ENCODE measurements at regions not wholly inside any gene's neighbourhood (a gene's known extent, or its start where the extent isn't known, plus 50 kb on each side); places are given as distances from the start of the nearest gene placed in this dataset.

DNA sequence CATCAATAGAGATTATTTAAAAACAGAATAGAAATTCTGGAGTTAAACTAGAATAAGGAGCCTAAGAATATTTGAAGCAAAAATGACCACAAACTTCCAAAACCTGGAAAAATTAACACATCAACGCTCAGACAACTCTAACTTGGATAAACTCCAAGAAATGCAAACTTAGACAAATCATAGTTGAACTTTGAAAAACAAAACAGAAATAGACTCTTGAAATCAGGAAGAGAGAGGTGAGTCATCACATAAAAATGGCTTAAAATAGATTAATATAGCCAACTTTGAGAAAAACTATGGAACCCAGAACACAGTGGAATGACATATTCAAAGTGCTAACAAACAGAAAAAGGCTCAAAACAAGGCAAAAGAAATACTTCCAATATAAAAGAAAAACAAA lies 974.2 kb downstream of the JRKL start:
- H3K36me3 Mint-ChIP-seq: no peaks in the 10 kb centered on the region
- H3K9me3 Mint-ChIP-seq: peaks cover 0 to 35% (median 13%) of the 10 kb centered on the region in 7 donors
- H3K4me3 ChIP-seq (ENCODE audit: low read depth, low read length): no peak overlapping the region
- H3K27ac Mint-ChIP-seq: no peak overlapping the region
- no peaks in the 10 kb centered on the region for H3K27me3 ChIP-seq (ENCODE audit: control insufficient read depth, insufficient read depth, low read length)
- no peaks in the 10 kb centered on the region for H3K4me1 ChIP-seq (ENCODE audit: control insufficient read depth, insufficient read depth, low read length, poor library complexity, severe bottlenecking)
- no peak overlapping the region for H3K27ac ChIP-seq (ENCODE audit: insufficient read depth, low read length, poor library complexity, severe bottlenecking)
- no peaks in the 10 kb centered on the region for H3K27me3 Mint-ChIP-seq
- H3K36me3 ChIP-seq (ENCODE audit: control insufficient read depth, insufficient read depth, low read length): no peaks in the 10 kb centered on the region
- H3K4me1 Mint-ChIP-seq: no peaks in the 10 kb centered on the region
- DNase-seq (no peak), ATAC-seq (ENCODE audit: low read depth in 2 of 2) (no peak)
- H3K9me3 ChIP-seq (ENCODE audit: control insufficient read depth in 2 of 2, low read length in 2 of 2): peaks cover 2 to 5% of the 10 kb centered on the region in 2 experiments
- no peak overlapping the region for H3K4me3 Mint-ChIP-seq

DNA sequence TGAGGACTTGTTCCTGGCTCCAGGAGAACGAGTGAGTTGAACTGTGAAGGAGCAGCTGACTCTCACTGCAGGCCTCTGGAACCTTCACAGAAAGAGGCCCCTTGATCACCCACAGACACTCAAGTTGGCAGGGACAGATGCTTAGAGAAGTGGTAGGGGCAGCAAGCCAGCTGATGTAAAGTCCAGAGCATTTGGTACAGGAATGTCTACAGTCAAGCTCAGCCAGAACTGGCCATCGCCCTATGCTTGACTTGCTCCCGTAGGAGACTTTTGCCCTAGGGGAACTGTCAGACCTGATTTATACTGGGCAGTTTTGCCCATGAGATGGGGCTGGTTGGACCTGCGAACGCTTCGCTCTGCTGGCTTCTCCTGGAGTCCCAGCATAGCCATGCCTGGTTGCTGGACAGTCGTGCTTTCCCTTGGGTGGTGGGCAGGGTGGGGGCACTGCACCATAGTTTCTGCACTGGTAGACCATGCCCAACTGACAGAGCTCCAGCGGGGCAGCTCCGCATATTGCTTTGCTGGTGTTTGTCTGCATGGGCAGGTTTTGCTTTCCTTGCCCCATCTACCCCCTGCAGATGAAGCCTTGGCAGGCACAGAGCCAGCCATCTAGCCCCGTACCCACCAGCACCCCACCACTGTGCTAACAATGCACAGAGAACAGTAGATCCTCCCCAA lies 977.7 kb downstream of the JRKL start:
- DNase-seq: no peak
- peaks cover 0 to 43% (median 15%) of the 10 kb centered on the region in 7 donors for H3K9me3 Mint-ChIP-seq
- H3K36me3 Mint-ChIP-seq: no peaks in the 10 kb centered on the region
- no peak overlapping the region for H3K4me3 Mint-ChIP-seq
- Histone ChIP-seq H3K36me3 (ENCODE audit: control insufficient read depth, insufficient read depth, low read length) (no peaks in the 10 kb centered on the region), H3K9me3 (ENCODE audit: control insufficient read depth in 2 of 2, low read length in 2 of 2) (peaks cover 2 to 5% of the 10 kb centered on the region in 2 experiments), H3K4me1 (ENCODE audit: control insufficient read depth, insufficient read depth, low read length, poor library complexity, severe bottlenecking) (no peaks in the 10 kb centered on the region), H3K27ac (ENCODE audit: insufficient read depth, low read length, poor library complexity, severe bottlenecking) (no peak overlapping the region), H3K27me3 (ENCODE audit: control insufficient read depth, insufficient read depth, low read length) (no peaks in the 10 kb centered on the region), H3K4me3 (ENCODE audit: low read depth, low read length) (no peak overlapping the region)
- ATAC-seq (ENCODE audit: low read depth in 2 of 2): no peak
- no peaks in the 10 kb centered on the region for H3K4me1 Mint-ChIP-seq
- H3K27me3 Mint-ChIP-seq: no peaks in the 10 kb centered on the region
- H3K27ac Mint-ChIP-seq: peak overlapping the region in 1 of 3 donors; percentile 59

DNA sequence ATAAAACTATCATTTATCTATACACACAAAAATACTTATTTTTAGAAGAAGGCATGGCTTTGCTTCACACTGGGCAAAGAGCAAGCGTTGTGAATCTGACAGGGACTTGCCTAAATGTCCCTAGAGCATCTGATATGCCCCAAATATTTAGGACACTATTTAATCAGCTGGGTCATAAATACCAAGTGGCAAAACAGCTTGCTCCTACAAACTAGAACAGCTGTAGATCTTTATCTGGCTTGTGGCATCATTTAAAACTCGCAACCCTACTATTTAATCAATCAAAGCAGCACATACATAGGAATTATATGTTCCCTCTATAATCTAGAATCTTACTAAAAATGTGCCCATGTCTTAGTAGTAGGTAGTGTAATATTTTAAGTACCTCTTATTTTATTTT lies 999.5 kb downstream of the JRKL start:
- no peak for DNase-seq

DNA sequence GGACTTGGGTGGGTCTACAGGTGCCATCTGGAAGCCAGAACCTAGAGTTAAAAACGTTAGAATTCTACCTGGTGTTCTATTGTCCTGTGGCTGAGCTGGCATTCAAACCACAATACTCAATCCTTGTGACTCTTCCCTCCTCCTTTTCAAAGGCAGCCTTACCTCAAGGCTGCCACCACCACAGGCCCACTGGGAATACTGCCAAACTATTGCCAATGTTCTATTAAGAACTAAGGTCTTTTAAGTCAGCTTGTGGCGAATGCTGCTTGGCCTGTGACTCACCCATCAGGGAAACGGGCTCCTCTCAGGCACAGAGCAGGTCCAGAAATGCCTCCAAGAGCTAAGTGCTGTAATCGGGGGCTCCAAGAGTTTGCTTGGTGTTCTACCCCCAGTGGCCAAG lies 1008.4 kb downstream of the JRKL start:
- H3K4me3 Mint-ChIP-seq: no peak overlapping the region
- no peaks in the 10 kb centered on the region for H3K27me3 ChIP-seq (ENCODE audit: control insufficient read depth, insufficient read depth, low read length)
- no peak overlapping the region for H3K27ac ChIP-seq (ENCODE audit: insufficient read depth, low read length, poor library complexity, severe bottlenecking)
- no peak overlapping the region for H3K27ac Mint-ChIP-seq
- no peaks in the 10 kb centered on the region for H3K4me1 ChIP-seq (ENCODE audit: control insufficient read depth, insufficient read depth, low read length, poor library complexity, severe bottlenecking)
- H3K9me3 ChIP-seq (ENCODE audit: control insufficient read depth in 2 of 2, low read length in 2 of 2): no peaks in the 10 kb centered on the region
- no peaks in the 10 kb centered on the region for H3K36me3 ChIP-seq (ENCODE audit: control insufficient read depth, insufficient read depth, low read length)
- H3K27me3 Mint-ChIP-seq: no peaks in the 10 kb centered on the region
- no peak for ATAC-seq (ENCODE audit: low read depth in 2 of 2)
- H3K36me3 Mint-ChIP-seq: no peaks in the 10 kb centered on the region
- DNase-seq: no peak
- H3K4me1 Mint-ChIP-seq: no peaks in the 10 kb centered on the region
- H3K4me3 ChIP-seq (ENCODE audit: low read depth, low read length): no peak overlapping the region
- peaks cover 0 to 21% (median 5%) of the 10 kb centered on the region in 7 donors for H3K9me3 Mint-ChIP-seq

More for the DNA sequence above, 999.5 kb downstream of the JRKL start:
- Histone ChIP-seq H3K9me3 (ENCODE audit: control insufficient read depth in 2 of 2, low read length in 2 of 2) (no peaks in the 10 kb centered on the region), H3K4me1 (ENCODE audit: control insufficient read depth, insufficient read depth, low read length, poor library complexity, severe bottlenecking) (no peaks in the 10 kb centered on the region), H3K4me3 (ENCODE audit: low read depth, low read length) (no peak overlapping the region), H3K27me3 (ENCODE audit: control insufficient read depth, insufficient read depth, low read length) (no peaks in the 10 kb centered on the region), H3K27ac (ENCODE audit: insufficient read depth, low read length, poor library complexity, severe bottlenecking) (no peak overlapping the region), H3K36me3 (ENCODE audit: control insufficient read depth, insufficient read depth, low read length) (no peaks in the 10 kb centered on the region)
- Mint-ChIP-seq H3K27ac (no peak overlapping the region), H3K4me3 (no peak overlapping the region), H3K9me3 (peaks cover 0 to 25% (median 3%) of the 10 kb centered on the region in 7 donors), H3K36me3 (no peaks in the 10 kb centered on the region), H3K4me1 (no peaks in the 10 kb centered on the region), H3K27me3 (no peaks in the 10 kb centered on the region)
- ATAC-seq (ENCODE audit: low read depth in 2 of 2): no peak

DNA sequence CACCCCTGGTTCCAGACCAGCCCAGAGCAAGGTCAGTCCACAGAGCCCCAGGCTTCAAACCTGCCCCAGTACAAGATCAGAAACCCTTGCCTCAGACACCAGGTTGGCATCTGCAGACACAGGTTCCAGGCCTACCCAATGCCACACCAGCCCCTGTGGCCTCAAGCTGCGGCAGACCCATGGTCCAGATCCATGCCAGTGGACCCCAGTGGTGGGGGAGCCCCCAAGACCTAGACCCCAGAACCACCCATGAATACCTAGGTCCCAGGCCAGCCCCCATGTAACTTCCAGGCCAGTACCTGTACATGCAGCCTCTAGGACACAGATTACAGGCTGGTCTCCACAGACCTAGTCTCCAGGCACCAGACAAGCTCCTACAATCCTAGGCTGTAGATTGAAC lies 1019.3 kb downstream of the JRKL start:
- H3K4me3 ChIP-seq (ENCODE audit: low read depth, low read length): no peak overlapping the region
- H3K27me3 Mint-ChIP-seq: no peaks in the 10 kb centered on the region
- H3K27ac Mint-ChIP-seq: no peak overlapping the region
- no peak overlapping the region for H3K4me3 Mint-ChIP-seq
- no peaks in the 10 kb centered on the region for H3K36me3 Mint-ChIP-seq
- DNase-seq (no peak), ATAC-seq (ENCODE audit: low read depth in 2 of 2) (no peak)
- no peaks in the 10 kb centered on the region for H3K27me3 ChIP-seq (ENCODE audit: control insufficient read depth, insufficient read depth, low read length)
- H3K9me3 ChIP-seq (ENCODE audit: control insufficient read depth in 2 of 2, low read length in 2 of 2): peaks cover 5 to 20% of the 10 kb centered on the region in 2 experiments
- no peak overlapping the region for H3K27ac ChIP-seq (ENCODE audit: insufficient read depth, low read length, poor library complexity, severe bottlenecking)
- H3K36me3 ChIP-seq (ENCODE audit: control insufficient read depth, insufficient read depth, low read length): no peaks in the 10 kb centered on the region
- no peaks in the 10 kb centered on the region for H3K4me1 ChIP-seq (ENCODE audit: control insufficient read depth, insufficient read depth, low read length, poor library complexity, severe bottlenecking)
- no peaks in the 10 kb centered on the region for H3K4me1 Mint-ChIP-seq
- H3K9me3 Mint-ChIP-seq: peaks cover 2 to 31% (median 9%) of the 10 kb centered on the region in 7 donors

DNA sequence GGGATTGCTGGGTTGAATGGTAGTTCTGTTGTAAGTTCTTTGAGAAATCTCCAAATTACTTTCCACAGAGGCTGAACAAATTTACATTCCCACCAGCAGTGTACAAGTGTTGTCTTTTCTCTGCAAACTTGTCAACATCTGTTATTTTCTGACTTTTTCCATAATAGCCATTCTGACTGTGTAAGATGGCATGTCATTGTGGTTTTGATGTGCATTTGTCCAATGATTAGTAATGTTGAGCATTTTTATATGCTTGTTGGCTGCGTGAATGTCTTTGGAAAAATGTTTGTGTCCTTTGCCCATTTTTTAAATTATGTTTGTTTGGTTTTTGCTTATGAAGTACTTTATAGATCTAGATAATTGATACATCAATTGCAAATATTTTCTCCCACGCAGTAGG lies 1025.0 kb downstream of the JRKL start:
- no peak overlapping the region for H3K27ac Mint-ChIP-seq
- DNase-seq (no peak), ATAC-seq (ENCODE audit: low read depth in 2 of 2) (no peak)
- H3K4me3 ChIP-seq (ENCODE audit: low read depth, low read length): no peak overlapping the region
- no peaks in the 10 kb centered on the region for H3K36me3 ChIP-seq (ENCODE audit: control insufficient read depth, insufficient read depth, low read length)
- H3K27me3 ChIP-seq (ENCODE audit: control insufficient read depth, insufficient read depth, low read length): no peaks in the 10 kb centered on the region
- no peak overlapping the region for H3K27ac ChIP-seq (ENCODE audit: insufficient read depth, low read length, poor library complexity, severe bottlenecking)
- no peaks in the 10 kb centered on the region for H3K27me3 Mint-ChIP-seq
- peaks cover 0 to 26% (median 8%) of the 10 kb centered on the region in 7 donors for H3K9me3 Mint-ChIP-seq
- H3K9me3 ChIP-seq (ENCODE audit: control insufficient read depth in 2 of 2, low read length in 2 of 2): peaks cover 0 to 8% of the 10 kb centered on the region in 2 experiments
- no peaks in the 10 kb centered on the region for H3K4me1 ChIP-seq (ENCODE audit: control insufficient read depth, insufficient read depth, low read length, poor library complexity, severe bottlenecking)
- no peaks in the 10 kb centered on the region for H3K4me1 Mint-ChIP-seq
- H3K4me3 Mint-ChIP-seq: no peak overlapping the region
- H3K36me3 Mint-ChIP-seq: no peaks in the 10 kb centered on the region

DNA sequence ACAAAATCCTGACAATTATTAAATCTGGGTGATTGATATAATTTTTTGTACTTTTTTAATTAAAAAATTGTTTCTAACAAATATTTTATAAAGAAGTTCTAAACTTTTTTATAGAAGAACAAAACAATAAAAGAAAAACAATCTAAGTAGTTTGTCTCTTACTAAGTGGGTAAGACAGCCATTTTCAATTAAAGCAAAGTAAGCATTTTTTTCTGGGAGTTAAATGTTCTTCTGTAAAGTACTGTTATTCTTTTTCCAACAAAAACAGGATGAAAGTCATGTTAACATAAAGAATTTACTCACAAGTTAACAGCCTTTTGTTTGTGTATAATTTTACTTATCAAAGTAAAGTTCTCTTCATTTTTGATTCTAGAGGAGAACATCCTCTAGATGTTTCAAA lies 1029.9 kb downstream of the JRKL start:
- Histone ChIP-seq H3K4me1 (ENCODE audit: control insufficient read depth, insufficient read depth, low read length, poor library complexity, severe bottlenecking) (no peaks in the 10 kb centered on the region), H3K9me3 (ENCODE audit: control insufficient read depth in 2 of 2, low read length in 2 of 2) (no peaks in the 10 kb centered on the region), H3K27ac (ENCODE audit: insufficient read depth, low read length, poor library complexity, severe bottlenecking) (no peak overlapping the region), H3K4me3 (ENCODE audit: low read depth, low read length) (no peak overlapping the region), H3K36me3 (ENCODE audit: control insufficient read depth, insufficient read depth, low read length) (no peaks in the 10 kb centered on the region), H3K27me3 (ENCODE audit: control insufficient read depth, insufficient read depth, low read length) (no peaks in the 10 kb centered on the region)
- no peak for ATAC-seq (ENCODE audit: low read depth in 2 of 2)
- no peaks in the 10 kb centered on the region for H3K27me3 Mint-ChIP-seq
- no peaks in the 10 kb centered on the region for H3K4me1 Mint-ChIP-seq
- no peaks in the 10 kb centered on the region for H3K36me3 Mint-ChIP-seq
- H3K4me3 Mint-ChIP-seq: no peak overlapping the region
- peaks cover 0 to 31% (median 1%) of the 10 kb centered on the region in 7 donors for H3K9me3 Mint-ChIP-seq
- H3K27ac Mint-ChIP-seq: no peak overlapping the region
- no peak for DNase-seq

DNA sequence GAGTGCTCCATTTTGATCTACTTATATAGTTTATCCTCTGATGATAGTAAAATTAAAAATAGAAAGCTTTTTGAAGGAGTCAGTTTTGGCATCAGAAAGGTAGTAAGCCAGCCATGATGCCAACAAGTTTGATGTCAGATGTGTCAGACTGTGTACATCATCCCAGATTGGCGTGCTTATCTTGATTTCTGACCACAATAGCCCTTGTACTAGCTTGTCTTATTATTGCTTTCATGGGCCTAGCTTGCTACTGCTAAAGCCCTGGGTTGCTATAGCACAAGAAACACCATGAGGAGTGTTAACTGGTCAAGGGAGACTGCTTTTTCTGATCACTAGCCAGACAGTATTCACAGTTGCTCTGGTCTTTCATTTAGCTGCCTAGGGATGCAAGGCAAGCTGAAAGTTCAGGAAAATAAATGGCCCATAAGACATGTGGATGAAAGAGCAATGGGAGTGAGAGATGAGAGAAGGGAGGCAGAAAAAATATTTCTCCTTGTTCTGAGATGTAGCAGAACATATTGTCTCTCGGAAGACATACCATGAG lies 1038.5 kb downstream of the JRKL start:
- H3K4me3 ChIP-seq (ENCODE audit: low read depth, low read length): no peak overlapping the region
- H3K27me3 Mint-ChIP-seq: no peaks in the 10 kb centered on the region
- H3K4me3 Mint-ChIP-seq: no peak overlapping the region
- no peaks in the 10 kb centered on the region for H3K27me3 ChIP-seq (ENCODE audit: control insufficient read depth, insufficient read depth, low read length)
- no peak overlapping the region for H3K27ac Mint-ChIP-seq
- H3K27ac ChIP-seq (ENCODE audit: insufficient read depth, low read length, poor library complexity, severe bottlenecking): no peak overlapping the region
- H3K36me3 ChIP-seq (ENCODE audit: control insufficient read depth, insufficient read depth, low read length): no peaks in the 10 kb centered on the region
- no peaks in the 10 kb centered on the region for H3K4me1 Mint-ChIP-seq
- ATAC-seq (ENCODE audit: low read depth in 2 of 2): no peak
- H3K9me3 Mint-ChIP-seq: peaks cover 0 to 12% (median 3%) of the 10 kb centered on the region in 7 donors
- no peaks in the 10 kb centered on the region for H3K4me1 ChIP-seq (ENCODE audit: control insufficient read depth, insufficient read depth, low read length, poor library complexity, severe bottlenecking)
- H3K9me3 ChIP-seq (ENCODE audit: control insufficient read depth in 2 of 2, low read length in 2 of 2): no peaks in the 10 kb centered on the region
- no peaks in the 10 kb centered on the region for H3K36me3 Mint-ChIP-seq
- DNase-seq: no peak
